ENCODE measurements at regions not wholly inside any gene's neighbourhood (a gene's known extent, or its start where the extent isn't known, plus 50 kb on each side); places are given as distances from the start of the nearest gene placed in this dataset.
"Not testable (repeated sequence)": the region's sequence is repeated elsewhere in the genome, so short reads cannot be mapped to it uniquely, and the experiment has no call there.

- no peak overlapping the region for H3K4me3 ChIP-seq (ENCODE audit: low read length in 2 of 2)
- no peak for DNase-seq (ENCODE audit: low read depth in 6 of 9, low spot score in 9 of 9)
- no peaks in the 10 kb centered on the region for H3K4me1 ChIP-seq (ENCODE audit: control insufficient read depth in 2 of 2, insufficient read depth in 2 of 2, low read length in 2 of 2)
- H3K36me3 ChIP-seq (ENCODE audit: control insufficient read depth in 2 of 2, insufficient read depth in 2 of 2, low read length in 1 of 2), result no peaks in the 10 kb centered on the region
- no peaks in the 10 kb centered on the region for H3K9me3 ChIP-seq (ENCODE audit: control insufficient read depth in 2 of 2, insufficient read depth in 1 of 2, low read length in 1 of 2)
- H3K27me3 ChIP-seq (ENCODE audit: control insufficient read depth in 2 of 2, insufficient read depth in 1 of 2, low read length in 1 of 2), result no peaks in the 10 kb centered on the region
- no peak overlapping the region for H3K27ac ChIP-seq (ENCODE audit: low read depth in 1 of 2, low read length in 1 of 2)
Measured at GRCh38 chr2:107136733-107137132, 250.8 kb upstream of the ST6GAL2 start.

GRCh38 chr2:107137706-107138105 lies 251.7 kb upstream of the ST6GAL2 start:
- Histone ChIP-seq H3K27ac (ENCODE audit: low read depth in 1 of 2, low read length in 1 of 2) (no peak overlapping the region), H3K36me3 (ENCODE audit: control insufficient read depth in 2 of 2, insufficient read depth in 2 of 2, low read length in 1 of 2) (no peaks in the 10 kb centered on the region), H3K27me3 (ENCODE audit: control insufficient read depth in 2 of 2, insufficient read depth in 1 of 2, low read length in 1 of 2) (no peaks in the 10 kb centered on the region), H3K9me3 (ENCODE audit: control insufficient read depth in 2 of 2, insufficient read depth in 1 of 2, low read length in 1 of 2) (no peaks in the 10 kb centered on the region), H3K4me1 (ENCODE audit: control insufficient read depth in 2 of 2, insufficient read depth in 2 of 2, low read length in 2 of 2) (no peaks in the 10 kb centered on the region), H3K4me3 (ENCODE audit: low read length in 2 of 2) (no peak overlapping the region)
- DNase-seq (ENCODE audit: low read depth in 6 of 9, low spot score in 9 of 9), result no peak
- WGBS, result 93% methylated on average over 2 of the region's 2 CpGs

GRCh38 chr2:107146181-107146580 lies 260.2 kb upstream of the ST6GAL2 start:
- H3K4me3 ChIP-seq (ENCODE audit: low read length in 2 of 2), result no peak overlapping the region
- H3K9me3 ChIP-seq (ENCODE audit: control insufficient read depth in 2 of 2, insufficient read depth in 1 of 2, low read length in 1 of 2), result no peaks in the 10 kb centered on the region
- 97% methylated on average over 2 of the region's 2 CpGs for WGBS
- no peaks in the 10 kb centered on the region for H3K27me3 ChIP-seq (ENCODE audit: control insufficient read depth in 2 of 2, insufficient read depth in 1 of 2, low read length in 1 of 2)
- no peak overlapping the region for H3K27ac ChIP-seq (ENCODE audit: low read depth in 1 of 2, low read length in 1 of 2)
- DNase-seq (ENCODE audit: low read depth in 6 of 9, low spot score in 9 of 9), result no peak
- H3K36me3 ChIP-seq (ENCODE audit: control insufficient read depth in 2 of 2, insufficient read depth in 2 of 2, low read length in 1 of 2), result no peaks in the 10 kb centered on the region
- no peaks in the 10 kb centered on the region for H3K4me1 ChIP-seq (ENCODE audit: control insufficient read depth in 2 of 2, insufficient read depth in 2 of 2, low read length in 2 of 2)

- not testable (repeated sequence) for H3K36me3 ChIP-seq (ENCODE audit: control insufficient read depth in 2 of 2, insufficient read depth in 2 of 2, low read length in 1 of 2); H3K9me3 ChIP-seq (ENCODE audit: control insufficient read depth in 2 of 2, insufficient read depth in 1 of 2, low read length in 1 of 2); H3K27me3 ChIP-seq (ENCODE audit: control insufficient read depth in 2 of 2, insufficient read depth in 1 of 2, low read length in 1 of 2); H3K4me1 ChIP-seq (ENCODE audit: control insufficient read depth in 2 of 2, insufficient read depth in 2 of 2, low read length in 2 of 2); H3K27ac ChIP-seq (ENCODE audit: low read depth in 1 of 2, low read length in 1 of 2); H3K4me3 ChIP-seq (ENCODE audit: low read length in 2 of 2); DNase-seq (ENCODE audit: low read depth in 6 of 9, low spot score in 9 of 9)
- WGBS, result 95% methylated on average over 5 of the region's 5 CpGs
Measured at GRCh38 chr2:107146645-107147044, 260.7 kb upstream of the ST6GAL2 start.

GRCh38 chr2:107148055-107148454 lies 262.1 kb upstream of the ST6GAL2 start:
- Histone ChIP-seq H3K4me3 (ENCODE audit: low read length in 2 of 2) (no peak overlapping the region), H3K27me3 (ENCODE audit: control insufficient read depth in 2 of 2, insufficient read depth in 1 of 2, low read length in 1 of 2) (no peaks in the 10 kb centered on the region), H3K9me3 (ENCODE audit: control insufficient read depth in 2 of 2, insufficient read depth in 1 of 2, low read length in 1 of 2) (no peaks in the 10 kb centered on the region), H3K36me3 (ENCODE audit: control insufficient read depth in 2 of 2, insufficient read depth in 2 of 2, low read length in 1 of 2) (no peaks in the 10 kb centered on the region), H3K27ac (ENCODE audit: low read depth in 1 of 2, low read length in 1 of 2) (no peak overlapping the region), H3K4me1 (ENCODE audit: control insufficient read depth in 2 of 2, insufficient read depth in 2 of 2, low read length in 2 of 2) (no peaks in the 10 kb centered on the region)
- 96% methylated on average over 3 of the region's 3 CpGs for WGBS
- DNase-seq (ENCODE audit: low read depth in 6 of 9, low spot score in 9 of 9), result no peak

- DNase-seq (ENCODE audit: low read depth in 6 of 9, low spot score in 9 of 9), result no peak
- no peak overlapping the region for H3K4me3 ChIP-seq (ENCODE audit: low read length in 2 of 2)
- H3K27me3 ChIP-seq (ENCODE audit: control insufficient read depth in 2 of 2, insufficient read depth in 1 of 2, low read length in 1 of 2), result no peaks in the 10 kb centered on the region
- 83% methylated on average over 3 of the region's 3 CpGs for WGBS
- no peaks in the 10 kb centered on the region for H3K36me3 ChIP-seq (ENCODE audit: control insufficient read depth in 2 of 2, insufficient read depth in 2 of 2, low read length in 1 of 2)
- no peak overlapping the region for H3K27ac ChIP-seq (ENCODE audit: low read depth in 1 of 2, low read length in 1 of 2)
- no peaks in the 10 kb centered on the region for H3K9me3 ChIP-seq (ENCODE audit: control insufficient read depth in 2 of 2, insufficient read depth in 1 of 2, low read length in 1 of 2)
- no peaks in the 10 kb centered on the region for H3K4me1 ChIP-seq (ENCODE audit: control insufficient read depth in 2 of 2, insufficient read depth in 2 of 2, low read length in 2 of 2)
Measured at GRCh38 chr2:107148496-107148895, 262.5 kb upstream of the ST6GAL2 start.

- H3K4me3 ChIP-seq (ENCODE audit: low read length in 2 of 2), result no peak overlapping the region
- DNase-seq (ENCODE audit: low read depth in 6 of 9, low spot score in 9 of 9), result no peak
- H3K27ac ChIP-seq (ENCODE audit: low read depth in 1 of 2, low read length in 1 of 2), result no peak overlapping the region
- WGBS, result 92% methylated on average over 5 of the region's 5 CpGs
- H3K9me3 ChIP-seq (ENCODE audit: control insufficient read depth in 2 of 2, insufficient read depth in 1 of 2, low read length in 1 of 2), result peaks cover 0 to 8% of the 10 kb centered on the region in 2 donors
- H3K36me3 ChIP-seq (ENCODE audit: control insufficient read depth in 2 of 2, insufficient read depth in 2 of 2, low read length in 1 of 2), result no peaks in the 10 kb centered on the region
- H3K4me1 ChIP-seq (ENCODE audit: control insufficient read depth in 2 of 2, insufficient read depth in 2 of 2, low read length in 2 of 2), result no peaks in the 10 kb centered on the region
- H3K27me3 ChIP-seq (ENCODE audit: control insufficient read depth in 2 of 2, insufficient read depth in 1 of 2, low read length in 1 of 2), result no peaks in the 10 kb centered on the region
Measured at GRCh38 chr2:107160640-107161239, 274.8 kb upstream of the ST6GAL2 start.

- H3K27ac ChIP-seq (ENCODE audit: low read depth in 1 of 2, low read length in 1 of 2), result no peak overlapping the region
- no peak overlapping the region for H3K4me3 ChIP-seq (ENCODE audit: low read length in 2 of 2)
- DNase-seq (ENCODE audit: low read depth in 6 of 9, low spot score in 9 of 9), result no peak
- H3K36me3 ChIP-seq (ENCODE audit: control insufficient read depth in 2 of 2, insufficient read depth in 2 of 2, low read length in 1 of 2), result no peaks in the 10 kb centered on the region
- peaks cover 0 to 2% of the 10 kb centered on the region in 2 donors for H3K9me3 ChIP-seq (ENCODE audit: control insufficient read depth in 2 of 2, insufficient read depth in 1 of 2, low read length in 1 of 2)
- no peaks in the 10 kb centered on the region for H3K27me3 ChIP-seq (ENCODE audit: control insufficient read depth in 2 of 2, insufficient read depth in 1 of 2, low read length in 1 of 2)
- H3K4me1 ChIP-seq (ENCODE audit: control insufficient read depth in 2 of 2, insufficient read depth in 2 of 2, low read length in 2 of 2), result no peaks in the 10 kb centered on the region
- 94% methylated on average over 5 of the region's 5 CpGs for WGBS
Measured at GRCh38 chr2:107168141-107168540, 282.2 kb upstream of the ST6GAL2 start.

GRCh38 chr2:107174171-107174570 lies 288.2 kb upstream of the ST6GAL2 start:
- Histone ChIP-seq H3K36me3 (ENCODE audit: control insufficient read depth in 2 of 2, insufficient read depth in 2 of 2, low read length in 1 of 2) (no peaks in the 10 kb centered on the region), H3K27ac (ENCODE audit: low read depth in 1 of 2, low read length in 1 of 2) (no peak overlapping the region), H3K4me1 (ENCODE audit: control insufficient read depth in 2 of 2, insufficient read depth in 2 of 2, low read length in 2 of 2) (no peaks in the 10 kb centered on the region), H3K4me3 (ENCODE audit: low read length in 2 of 2) (no peak overlapping the region), H3K27me3 (ENCODE audit: control insufficient read depth in 2 of 2, insufficient read depth in 1 of 2, low read length in 1 of 2) (no peaks in the 10 kb centered on the region), H3K9me3 (ENCODE audit: control insufficient read depth in 2 of 2, insufficient read depth in 1 of 2, low read length in 1 of 2) (no peaks in the 10 kb centered on the region)
- 90% methylated on average over 9 of the region's 9 CpGs for WGBS
- no peak for DNase-seq (ENCODE audit: low read depth in 6 of 9, low spot score in 9 of 9)

- DNase-seq (ENCODE audit: low read depth in 6 of 9, low spot score in 9 of 9), result no peak
- H3K36me3 ChIP-seq (ENCODE audit: control insufficient read depth in 2 of 2, insufficient read depth in 2 of 2, low read length in 1 of 2), result no peaks in the 10 kb centered on the region
- WGBS, result 91% methylated on average over 4 of the region's 4 CpGs
- no peaks in the 10 kb centered on the region for H3K4me1 ChIP-seq (ENCODE audit: control insufficient read depth in 2 of 2, insufficient read depth in 2 of 2, low read length in 2 of 2)
- no peak overlapping the region for H3K27ac ChIP-seq (ENCODE audit: low read depth in 1 of 2, low read length in 1 of 2)
- no peak overlapping the region for H3K4me3 ChIP-seq (ENCODE audit: low read length in 2 of 2)
- H3K9me3 ChIP-seq (ENCODE audit: control insufficient read depth in 2 of 2, insufficient read depth in 1 of 2, low read length in 1 of 2), result peaks cover 0 to 11% of the 10 kb centered on the region in 2 donors
- H3K27me3 ChIP-seq (ENCODE audit: control insufficient read depth in 2 of 2, insufficient read depth in 1 of 2, low read length in 1 of 2), result no peaks in the 10 kb centered on the region
Measured at GRCh38 chr2:107182981-107183380, 297.0 kb upstream of the ST6GAL2 start.

Data from thymus (tissue), 11 donors.